HG03108 (cell line): ENCODE measurements at regions not wholly inside any gene's neighbourhood (a gene's known extent, or its start where the extent isn't known, plus 50 kb on each side); places are given as distances from the start of the nearest gene placed in this dataset.

ENCODE experiments used
- ATAC-seq: cut with Tn5 transposase; IDR thresholded peaks from one replicate; pipeline ENCODE4 v1.9.1; 2021; ENCODE audit warnings: moderate library complexity; ENCODE audit not compliant: unreplicated experiment

DNA sequence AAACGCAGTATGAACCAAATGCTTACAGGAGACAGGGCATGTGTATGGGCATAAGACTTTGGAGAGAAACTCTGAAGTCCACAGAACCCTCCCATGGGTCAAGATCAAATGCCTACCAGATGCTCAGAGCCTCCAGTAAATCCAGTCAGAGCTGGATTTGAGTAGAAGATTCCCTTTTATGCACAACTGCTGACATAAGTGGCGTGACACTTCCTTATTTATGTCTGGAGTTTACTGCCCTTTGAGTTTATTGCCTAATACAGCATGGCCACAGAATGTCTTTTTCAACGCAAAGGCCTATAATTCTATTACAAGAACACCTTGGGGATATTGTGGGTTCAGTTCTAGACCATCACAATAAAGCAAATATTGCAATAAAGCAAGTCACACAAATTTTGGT, 220.0 kb upstream of the FOXQ1 start:
- no peak for ATAC-seq

DNA sequence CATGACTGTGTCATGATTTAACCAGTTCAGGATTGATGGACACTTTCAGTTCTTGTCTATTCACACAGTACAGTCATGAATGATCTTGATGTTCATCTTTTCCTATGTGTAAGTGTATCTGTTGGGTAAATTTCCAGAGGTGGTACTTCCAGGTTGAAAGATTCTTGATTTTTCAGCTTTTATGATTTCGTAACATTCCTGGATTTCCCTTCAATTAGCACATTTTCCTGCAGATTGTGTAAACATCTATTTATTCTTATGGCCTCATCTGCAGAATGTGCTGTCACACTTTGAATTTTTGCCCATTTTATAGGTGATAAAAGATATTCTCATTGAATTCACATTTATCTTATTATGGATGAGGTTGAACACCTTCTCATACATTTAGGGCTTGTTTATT, 222.0 kb upstream of the FOXQ1 start:
- no peak for ATAC-seq

DNA sequence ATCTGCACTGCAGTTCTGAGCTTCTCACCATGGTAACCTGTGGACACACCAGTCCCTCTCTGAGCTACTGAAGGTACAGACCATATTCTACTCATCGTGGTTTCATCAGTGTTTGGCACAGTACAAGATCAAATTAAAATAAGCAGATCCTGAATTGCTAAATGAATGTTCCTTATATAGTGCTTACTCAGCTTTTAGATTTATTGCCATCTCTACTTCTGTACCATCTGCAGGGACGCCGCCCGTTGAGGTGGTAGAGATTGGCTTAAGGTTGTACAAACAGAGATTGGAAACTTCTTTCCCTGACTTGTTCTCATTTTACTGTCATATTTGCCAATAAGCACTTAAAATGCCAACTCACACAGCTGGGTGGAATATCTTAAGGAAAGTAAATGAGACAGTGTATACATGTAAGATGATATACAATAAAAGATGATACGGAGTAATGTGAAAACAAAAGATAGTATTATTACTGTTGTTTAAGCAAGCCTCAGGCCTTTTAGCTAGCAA, 223.4 kb upstream of the FOXQ1 start:
- ATAC-seq = no peak

GRCh38 chr6:1087154-1087843, 224.6 kb upstream of the FOXQ1 start:
- ATAC-seq = no peak

DNA sequence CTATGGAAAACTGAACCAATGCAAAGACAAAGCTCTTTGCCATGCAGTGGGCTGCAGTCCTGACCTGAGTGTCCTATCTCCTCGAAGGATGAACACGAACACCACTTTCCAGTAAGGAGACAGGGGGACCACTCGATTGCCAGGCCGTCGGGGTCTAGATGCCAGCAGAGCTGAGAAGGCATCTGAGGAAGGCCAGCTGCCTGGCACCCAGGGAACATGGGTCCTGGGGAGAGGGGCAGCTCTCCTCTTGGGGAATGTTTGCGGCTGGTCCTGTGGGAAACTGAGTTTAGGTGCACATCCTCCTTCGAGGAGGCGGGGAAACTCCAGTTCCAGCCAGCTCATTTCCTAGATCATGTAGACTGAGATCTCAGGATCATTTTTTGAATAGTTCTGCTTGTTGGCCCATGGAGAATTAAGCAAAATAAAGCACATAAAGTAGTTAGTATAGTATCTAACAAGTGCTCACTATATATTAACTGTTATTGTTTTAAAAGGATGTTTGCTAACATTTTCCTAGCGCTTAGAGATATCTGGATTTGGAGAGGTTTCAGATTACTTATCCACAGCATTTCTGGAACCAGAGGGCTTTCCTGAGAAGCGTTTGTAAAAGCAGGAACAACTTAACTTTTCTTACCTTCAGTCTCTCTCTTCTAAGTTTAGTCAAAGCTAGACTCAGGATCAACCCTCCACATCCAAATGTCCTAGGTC, 225.3 kb upstream of the FOXQ1 start:
- no peak for ATAC-seq

DNA sequence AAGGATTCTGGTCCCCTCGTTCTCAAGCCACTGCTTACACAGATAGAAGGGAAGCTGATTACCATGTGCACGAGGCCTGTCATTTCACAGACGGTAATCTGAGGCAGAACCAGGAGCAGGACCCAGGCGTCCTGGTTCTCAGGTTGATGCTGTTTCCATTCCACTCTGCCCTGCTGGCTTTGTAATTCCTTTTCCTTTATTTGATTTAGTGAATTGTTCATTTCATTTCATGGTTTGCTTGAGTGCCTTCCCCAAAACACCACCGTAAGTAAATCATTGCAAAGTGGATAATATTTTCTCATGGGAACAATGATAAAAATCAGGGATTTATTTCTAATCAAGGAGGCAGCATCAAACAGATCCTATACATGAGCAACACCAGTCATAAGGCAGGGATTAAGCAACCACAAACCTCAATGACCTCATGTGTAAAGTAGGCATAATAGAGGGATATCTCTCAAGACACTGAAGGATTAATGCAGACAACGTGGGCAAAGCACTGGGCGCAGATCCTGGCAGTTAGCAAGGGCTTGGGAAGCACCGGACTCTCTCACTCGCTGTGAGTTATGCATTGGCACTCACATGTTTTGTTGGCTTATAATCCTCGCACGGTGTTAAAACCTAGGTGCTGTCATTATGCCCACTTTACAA, 229.5 kb upstream of the FOXQ1 start:
- no peak for ATAC-seq

GRCh38 chr6:1081551-1082284, 230.2 kb upstream of the FOXQ1 start:
- no peak for ATAC-seq

- ATAC-seq = no peak
Observed at GRCh38 chr6:1080453-1081337, 231.2 kb upstream of the FOXQ1 start.

- ATAC-seq = no peak
Observed at GRCh38 chr6:1079525-1079924, 232.4 kb upstream of the FOXQ1 start.

- no peak for ATAC-seq
Observed at GRCh38 chr6:1077478-1078416, 234.2 kb upstream of the FOXQ1 start.

- ATAC-seq = no peak
Observed at GRCh38 chr6:1076531-1077459, 235.1 kb upstream of the FOXQ1 start.

- no peak for ATAC-seq
Observed at GRCh38 chr6:1075880-1076279, 236.0 kb upstream of the FOXQ1 start.

DNA sequence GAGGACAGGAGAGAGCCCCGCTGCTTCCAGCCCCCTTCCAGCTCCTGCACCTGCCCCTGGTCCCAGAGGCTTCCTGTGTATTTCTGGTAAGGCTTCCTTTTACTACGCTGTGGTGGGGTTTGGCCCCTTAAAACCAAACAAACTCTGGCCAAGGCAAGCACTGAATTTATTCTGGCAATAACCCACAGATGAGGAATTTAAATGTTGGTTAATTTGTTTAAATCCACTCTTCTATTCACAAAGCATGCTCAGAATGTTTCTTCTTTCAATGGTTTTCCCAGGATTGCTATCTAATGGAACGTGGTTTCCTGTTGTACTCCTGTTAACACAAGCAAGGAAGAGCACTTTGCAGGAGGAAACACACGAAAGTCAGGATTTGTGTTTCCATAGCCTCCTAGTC, 236.5 kb upstream of the FOXQ1 start:
- no peak for ATAC-seq

DNA sequence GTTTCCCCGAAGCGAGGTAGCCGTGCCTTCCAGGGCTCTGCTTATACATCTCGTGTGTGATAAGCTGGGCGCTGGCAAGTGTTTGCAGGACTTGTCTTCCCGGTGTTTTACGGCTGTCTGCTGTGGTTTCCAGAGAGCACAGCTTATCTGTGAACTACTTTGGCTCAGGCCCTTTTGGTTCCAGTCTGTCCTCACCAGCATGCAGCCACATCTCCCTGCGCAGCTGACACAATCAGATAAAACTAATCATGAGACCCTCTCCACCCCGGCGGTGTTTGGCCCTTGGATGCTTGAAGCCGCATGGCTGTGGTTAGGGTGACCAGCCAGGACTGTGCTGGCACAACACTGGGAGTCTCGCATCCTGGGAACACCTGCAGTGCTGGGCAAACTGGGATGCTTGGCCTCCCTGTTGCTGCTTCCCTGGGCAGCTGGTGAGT, 241.8 kb upstream of the FOXQ1 start:
- no peak for ATAC-seq

DNA sequence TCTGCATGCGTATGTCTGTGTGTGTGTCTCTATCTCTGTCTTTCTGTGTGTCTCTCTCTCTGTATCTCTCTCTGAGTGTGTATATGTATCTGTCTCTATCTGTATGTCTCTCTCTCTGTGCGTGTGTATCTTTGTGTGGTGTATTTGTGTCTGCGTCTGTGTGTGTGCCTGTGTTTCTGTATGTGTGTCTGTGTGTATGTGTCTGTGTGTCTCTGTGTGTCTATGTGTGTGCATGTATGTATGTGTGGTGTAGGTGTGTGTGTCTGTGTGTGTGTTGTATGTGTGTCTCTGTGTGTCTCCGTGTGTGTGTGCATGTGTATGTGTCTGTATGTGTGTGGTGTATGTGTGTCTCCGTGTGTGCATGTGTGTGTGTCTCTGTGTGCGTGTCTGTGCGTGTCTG, 243.0 kb upstream of the FOXQ1 start:
- ATAC-seq = no peak

DNA sequence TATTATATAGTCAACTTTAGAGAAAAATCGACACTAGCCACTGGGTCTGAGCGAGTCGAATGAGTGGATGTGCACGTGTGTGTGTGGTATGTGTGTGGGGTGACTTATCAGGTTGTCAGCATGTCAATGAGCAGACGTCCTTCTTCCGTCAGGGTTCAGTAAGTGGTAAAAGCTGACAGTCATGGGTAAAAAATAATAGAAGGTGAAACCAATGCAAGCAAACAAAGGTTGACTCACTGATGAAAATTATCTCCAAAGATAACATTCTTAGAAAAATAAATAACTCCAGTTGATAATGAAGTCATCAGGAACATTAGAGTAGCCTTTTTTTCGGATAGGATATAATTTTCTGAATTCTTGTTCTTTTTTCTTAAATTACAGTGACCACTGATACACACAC, 243.8 kb upstream of the FOXQ1 start:
- no peak for ATAC-seq

DNA sequence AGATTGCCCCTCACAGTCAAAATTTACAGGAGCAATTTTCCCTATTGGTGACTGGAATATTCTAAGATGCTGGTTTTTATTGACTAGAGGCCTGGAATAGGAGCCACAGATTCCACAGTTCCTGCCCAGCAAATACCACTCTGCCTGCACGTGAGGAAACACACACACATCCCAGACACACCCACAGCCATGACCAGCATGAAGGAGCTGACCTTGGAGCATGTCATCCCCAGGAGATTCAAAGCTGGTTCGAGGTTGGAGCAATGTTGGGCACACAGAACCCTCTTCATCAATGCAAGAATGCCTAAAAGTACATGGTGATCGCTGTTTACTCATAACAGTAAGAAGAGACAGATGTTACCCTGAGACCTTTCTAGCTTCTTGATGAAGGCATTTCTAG, 244.6 kb upstream of the FOXQ1 start:
- ATAC-seq = no peak

- no peak for ATAC-seq
Observed at GRCh38 chr6:1066449-1067090, 245.3 kb upstream of the FOXQ1 start.
